Stimulated activated CD4-positive, alpha-beta T cell treated with anti-CD3 and anti-CD28 coated beads, Interleukin-2, amount 100 ng/mL, for 4 hours (primary cell): ENCODE measurements at regions not wholly inside any gene's neighbourhood (a gene's known extent, or its start where the extent isn't known, plus 50 kb on each side); places are given as distances from the start of the nearest gene placed in this dataset.

Source experiments
- DNase-seq: peaks from one replicate; pipeline ENCODE4 v3.0.0-alpha.2; 2020; ENCODE audit warnings: low read depth

GRCh38 chr1:181430015-181430885 is 53.1 kb upstream of the CACNA1E start:
- DNase-seq = no peak
